ENCODE measurements at regions not wholly inside any gene's neighbourhood (a gene's known extent, or its start where the extent isn't known, plus 50 kb on each side); places are given as distances from the start of the nearest gene placed in this dataset.

DNA sequence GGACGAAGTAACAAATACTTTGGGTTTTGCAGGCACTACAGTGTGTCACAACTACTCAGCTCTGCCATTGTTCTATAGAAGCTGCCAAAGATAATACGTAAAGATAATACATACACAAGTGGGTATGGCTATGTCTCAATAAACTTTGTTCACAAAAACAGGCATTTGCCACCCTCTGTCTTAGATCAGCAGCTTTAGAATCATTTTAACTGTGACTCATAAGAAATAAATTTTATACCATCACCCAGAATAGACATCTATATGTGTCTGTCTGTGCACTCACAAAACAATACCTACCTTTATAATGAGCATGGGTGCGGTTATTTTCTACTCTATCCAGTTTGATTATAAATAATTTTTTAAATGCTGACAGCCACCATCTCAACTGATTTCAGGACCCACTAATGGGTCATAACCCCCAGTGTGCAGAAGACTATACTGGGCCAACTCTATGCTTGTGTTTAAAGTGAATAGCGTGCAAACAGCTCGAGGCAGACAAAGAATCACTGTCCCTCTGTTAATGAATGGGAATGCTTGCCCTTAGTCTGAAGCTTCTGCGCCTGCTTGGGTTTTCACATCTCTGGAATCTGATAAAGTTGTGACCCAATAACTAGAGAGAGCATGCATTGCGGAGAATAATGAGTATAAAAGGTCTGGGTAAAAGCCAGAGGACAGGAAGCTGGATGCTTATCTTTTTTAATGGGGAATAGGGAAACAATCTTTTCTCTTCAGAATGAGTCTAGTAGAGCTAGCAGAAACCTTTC, 216.2 kb downstream of the PLPP3 start:
- Histone ChIP-seq H3K4me2 (ENCODE audit: low read length) (no peak overlapping the region), H3K4me3 (ENCODE audit: low read depth, low read length, poor library complexity, severe bottlenecking) (no peak overlapping the region), H3F3A (ENCODE audit: insufficient read depth, low read length) (no peaks in the 10 kb centered on the region), H3K27ac (ENCODE audit: low read depth, low read length, poor library complexity, severe bottlenecking) (no peak overlapping the region), H3K79me2 (ENCODE audit: insufficient read depth, low read length) (no peaks in the 10 kb centered on the region), H2AFZ (ENCODE audit: low read length) (no peak overlapping the region), H3K9ac (ENCODE audit: low read length) (no peak overlapping the region), H4K20me1 (ENCODE audit: insufficient read depth, low read length) (no peaks in the 10 kb centered on the region), H3K27me3 (ENCODE audit: insufficient read depth, low read length) (no peaks in the 10 kb centered on the region), H3K36me3 (ENCODE audit: insufficient read depth, low read length) (no peaks in the 10 kb centered on the region), H3K4me1 (ENCODE audit: insufficient read depth, low read length, severe bottlenecking) (no peaks in the 10 kb centered on the region), H3K9me3 (ENCODE audit: low read length) (no peaks in the 10 kb centered on the region), H3K9me2 (ENCODE audit: low read depth, low read length) (no peaks in the 10 kb centered on the region)
- TF ChIP-seq CTCF (IDR thresholded peaks at IDR 0.05; ENCODE audit: low read length) = no peak
- no peak for TF ChIP-seq EZH2 (IDR thresholded peaks at IDR 0.05; ENCODE audit: borderline replicate concordance, low read length)

GRCh38 chr1:56360021-56360420, 219.3 kb downstream of the PLPP3 start:
- TF ChIP-seq EZH2 (IDR thresholded peaks at IDR 0.05; ENCODE audit: borderline replicate concordance, low read length) (no peak), CTCF (IDR thresholded peaks at IDR 0.05; ENCODE audit: low read length) (no peak)
- Histone ChIP-seq H3F3A (ENCODE audit: insufficient read depth, low read length) (no peaks in the 10 kb centered on the region), H3K36me3 (ENCODE audit: insufficient read depth, low read length) (no peaks in the 10 kb centered on the region), H3K4me1 (ENCODE audit: insufficient read depth, low read length, severe bottlenecking) (no peaks in the 10 kb centered on the region), H3K9me2 (ENCODE audit: low read depth, low read length) (no peaks in the 10 kb centered on the region), H3K9ac (ENCODE audit: low read length) (no peak overlapping the region), H3K27ac (ENCODE audit: low read depth, low read length, poor library complexity, severe bottlenecking) (no peak overlapping the region), H3K4me3 (ENCODE audit: low read depth, low read length, poor library complexity, severe bottlenecking) (no peak overlapping the region), H3K4me2 (ENCODE audit: low read length) (no peak overlapping the region), H2AFZ (ENCODE audit: low read length) (no peak overlapping the region), H3K9me3 (ENCODE audit: low read length) (no peaks in the 10 kb centered on the region), H3K27me3 (ENCODE audit: insufficient read depth, low read length) (no peaks in the 10 kb centered on the region), H4K20me1 (ENCODE audit: insufficient read depth, low read length) (no peaks in the 10 kb centered on the region), H3K79me2 (ENCODE audit: insufficient read depth, low read length) (no peaks in the 10 kb centered on the region)

DNA sequence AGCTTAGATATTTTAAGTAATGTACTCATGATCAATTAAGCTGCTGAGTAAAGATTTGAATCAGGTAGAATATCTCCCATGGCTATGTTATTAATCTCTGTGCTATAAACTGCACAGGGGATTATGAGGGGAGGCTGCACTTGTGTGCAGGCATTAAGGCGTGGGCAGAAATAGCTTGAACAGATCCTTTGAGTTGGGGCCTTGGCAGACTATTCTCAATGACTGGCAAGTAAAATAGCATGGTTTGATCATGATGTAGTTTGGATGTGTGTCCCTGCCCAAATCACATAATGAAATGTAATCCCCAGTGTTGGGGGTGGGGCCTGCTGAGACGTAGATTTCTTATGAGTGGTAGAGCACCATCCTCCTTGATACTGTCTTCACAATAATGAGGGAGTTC, 220.3 kb downstream of the PLPP3 start:
- Histone ChIP-seq H3F3A (ENCODE audit: insufficient read depth, low read length) (no peaks in the 10 kb centered on the region), H3K9me3 (ENCODE audit: low read length) (no peaks in the 10 kb centered on the region), H3K4me1 (ENCODE audit: insufficient read depth, low read length, severe bottlenecking) (no peaks in the 10 kb centered on the region), H4K20me1 (ENCODE audit: insufficient read depth, low read length) (no peaks in the 10 kb centered on the region), H3K4me3 (ENCODE audit: low read depth, low read length, poor library complexity, severe bottlenecking) (no peak overlapping the region), H3K79me2 (ENCODE audit: insufficient read depth, low read length) (no peaks in the 10 kb centered on the region), H3K36me3 (ENCODE audit: insufficient read depth, low read length) (no peaks in the 10 kb centered on the region), H3K4me2 (ENCODE audit: low read length) (no peak overlapping the region), H3K9me2 (ENCODE audit: low read depth, low read length) (no peaks in the 10 kb centered on the region), H3K9ac (ENCODE audit: low read length) (no peak overlapping the region), H3K27ac (ENCODE audit: low read depth, low read length, poor library complexity, severe bottlenecking) (no peak overlapping the region), H3K27me3 (ENCODE audit: insufficient read depth, low read length) (no peaks in the 10 kb centered on the region), H2AFZ (ENCODE audit: low read length) (no peak overlapping the region)
- TF ChIP-seq CTCF (IDR thresholded peaks at IDR 0.05; ENCODE audit: low read length) (no peak), EZH2 (IDR thresholded peaks at IDR 0.05; ENCODE audit: borderline replicate concordance, low read length) (no peak)
